ENCODE measurements at regions not wholly inside any gene's neighbourhood (a gene's known extent, or its start where the extent isn't known, plus 50 kb on each side); places are given as distances from the start of the nearest gene placed in this dataset.

DNA sequence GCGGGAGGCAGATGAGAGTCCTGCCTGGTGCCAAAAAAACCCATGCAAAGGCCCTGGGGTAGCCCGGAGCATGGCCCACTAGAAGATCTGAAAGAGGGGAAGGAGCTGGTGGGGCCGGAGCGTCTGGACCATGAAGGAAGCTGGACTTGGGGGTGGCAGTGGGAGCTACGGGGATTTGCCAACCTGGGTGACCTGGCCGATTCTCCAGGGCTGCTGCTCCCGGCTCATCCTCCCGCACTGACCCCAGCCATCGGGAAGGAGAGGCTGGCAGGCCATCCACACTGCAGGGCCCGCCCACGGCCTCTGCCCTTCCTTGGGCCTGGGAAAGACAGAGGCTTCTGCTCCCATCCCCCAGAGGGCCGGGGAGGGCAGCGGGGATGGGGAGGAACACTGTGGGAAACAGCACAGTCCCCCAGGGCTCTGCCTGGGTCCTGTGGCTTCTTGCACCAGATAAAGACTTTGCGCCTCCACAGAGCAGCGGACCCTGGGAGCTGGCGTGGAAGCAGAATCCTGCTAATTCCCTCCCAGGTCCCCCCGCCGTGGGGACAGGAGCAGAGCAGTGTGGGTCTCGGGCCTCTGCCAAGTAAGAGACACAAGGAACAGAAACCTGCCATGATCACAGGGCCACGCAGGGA is 87.1 kb upstream of the LINC01488 start:
- TF ChIP-seq POLR2AphosphoS5 (IDR thresholded peaks at IDR 0.05), result no peak
- TF ChIP-seq, protein P1, sequence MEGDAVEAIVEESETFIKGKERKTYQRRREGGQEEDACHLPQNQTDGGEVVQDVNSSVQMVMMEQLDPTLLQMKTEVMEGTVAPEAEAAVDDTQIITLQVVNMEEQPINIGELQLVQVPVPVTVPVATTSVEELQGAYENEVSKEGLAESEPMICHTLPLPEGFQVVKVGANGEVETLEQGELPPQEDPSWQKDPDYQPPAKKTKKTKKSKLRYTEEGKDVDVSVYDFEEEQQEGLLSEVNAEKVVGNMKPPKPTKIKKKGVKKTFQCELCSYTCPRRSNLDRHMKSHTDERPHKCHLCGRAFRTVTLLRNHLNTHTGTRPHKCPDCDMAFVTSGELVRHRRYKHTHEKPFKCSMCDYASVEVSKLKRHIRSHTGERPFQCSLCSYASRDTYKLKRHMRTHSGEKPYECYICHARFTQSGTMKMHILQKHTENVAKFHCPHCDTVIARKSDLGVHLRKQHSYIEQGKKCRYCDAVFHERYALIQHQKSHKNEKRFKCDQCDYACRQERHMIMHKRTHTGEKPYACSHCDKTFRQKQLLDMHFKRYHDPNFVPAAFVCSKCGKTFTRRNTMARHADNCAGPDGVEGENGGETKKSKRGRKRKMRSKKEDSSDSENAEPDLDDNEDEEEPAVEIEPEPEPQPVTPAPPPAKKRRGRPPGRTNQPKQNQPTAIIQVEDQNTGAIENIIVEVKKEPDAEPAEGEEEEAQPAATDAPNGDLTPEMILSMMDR (IDR thresholded peaks at IDR 0.05), result no peak

All from esophagus muscularis mucosa (tissue), 3 donors.